GM21390 (cell line): ENCODE measurements at regions not wholly inside any gene's neighbourhood (a gene's known extent, or its start where the extent isn't known, plus 50 kb on each side); places are given as distances from the start of the nearest gene placed in this dataset.

Experiments
- ATAC-seq: cut with Tn5 transposase; IDR thresholded peaks from one replicate; pipeline ENCODE4 v1.9.1; 2021; ENCODE audit not compliant: unreplicated experiment

DNA sequence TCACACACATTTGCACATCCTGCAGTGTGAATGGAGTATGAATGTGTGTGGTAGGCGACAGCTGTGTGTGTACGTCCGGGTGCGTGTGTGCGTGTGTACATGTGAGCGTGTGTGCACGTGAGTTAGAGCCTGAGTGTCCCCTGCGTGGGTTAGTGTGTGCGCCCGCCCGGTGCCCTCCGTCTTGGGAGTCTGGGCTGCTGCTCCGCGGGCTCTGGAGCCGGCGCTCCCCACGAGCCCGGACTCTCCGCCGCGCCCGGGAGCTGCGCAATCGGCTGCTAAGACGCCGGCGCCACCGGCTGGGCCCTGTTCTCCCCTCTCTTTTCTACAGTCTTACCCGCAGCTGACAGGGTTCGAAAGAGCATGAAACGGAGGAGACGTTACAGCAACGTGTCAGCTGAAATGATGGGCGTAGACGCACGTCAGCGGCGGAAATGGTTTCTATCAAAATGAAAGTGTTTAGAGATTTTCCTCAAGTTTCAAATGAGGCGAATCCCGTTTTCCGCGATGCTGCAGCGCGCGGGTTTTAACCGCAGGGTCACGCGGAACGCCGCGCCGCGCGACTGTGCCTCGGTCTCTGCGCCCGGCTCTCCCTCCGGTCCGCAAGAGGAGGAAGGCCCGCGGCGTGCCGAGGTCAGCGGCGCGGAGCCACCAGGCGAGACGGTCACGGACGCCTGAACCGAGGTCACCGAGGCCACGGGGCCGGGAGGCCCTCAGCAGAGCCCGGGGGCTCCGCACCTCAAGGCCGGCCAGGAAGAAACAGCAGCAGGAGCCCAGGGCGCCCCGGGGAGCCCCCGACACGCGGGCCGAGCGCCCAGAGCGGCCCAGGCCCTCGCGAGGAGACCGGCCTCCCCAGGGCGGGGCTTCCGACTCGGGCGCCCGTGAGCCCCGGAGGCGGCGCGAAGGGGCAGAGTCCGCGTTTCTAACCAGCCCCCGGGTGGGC lies 95.3 kb upstream of the BHLHE23 start:
- peak; percentile 58 for ATAC-seq

DNA sequence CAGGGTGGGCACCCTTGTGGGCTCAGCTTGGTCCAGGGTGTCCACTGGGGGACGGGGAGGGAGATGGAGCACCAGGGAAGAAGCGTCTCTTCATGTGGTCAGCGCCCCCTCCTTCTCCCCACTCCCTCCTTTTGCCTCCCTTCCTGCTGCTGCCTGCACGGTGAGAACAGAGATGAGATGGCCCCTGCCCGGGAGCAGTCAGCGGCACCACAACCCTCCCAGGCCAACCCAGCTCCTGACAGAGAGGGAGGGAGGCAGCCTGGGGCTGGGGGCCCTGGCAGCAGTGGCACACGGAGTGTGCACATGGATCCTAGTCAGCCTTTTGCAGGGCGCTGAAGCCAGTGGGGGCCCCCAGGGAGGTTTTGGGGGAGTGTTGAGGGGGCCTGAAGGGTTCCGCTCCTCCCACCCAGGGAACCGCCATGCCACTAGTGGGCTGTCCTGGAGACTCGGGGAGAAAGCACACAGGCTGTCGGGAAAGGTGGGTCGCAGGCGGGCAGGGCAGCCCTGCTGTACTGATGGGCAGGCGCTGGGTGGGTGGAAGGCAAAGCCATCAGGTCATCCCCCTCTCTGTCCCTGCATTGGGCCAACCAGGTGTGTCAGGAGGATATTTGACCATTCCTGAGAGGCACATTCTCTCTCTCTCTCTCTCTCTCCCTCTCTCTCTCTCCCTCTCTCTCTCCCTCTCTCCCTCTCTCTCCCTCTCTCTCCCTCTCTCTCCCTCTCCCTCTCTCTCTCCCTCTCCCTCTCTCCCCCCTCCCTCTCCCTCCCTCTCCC lies 94.3 kb upstream of the BHLHE23 start:
- no peak for ATAC-seq

DNA sequence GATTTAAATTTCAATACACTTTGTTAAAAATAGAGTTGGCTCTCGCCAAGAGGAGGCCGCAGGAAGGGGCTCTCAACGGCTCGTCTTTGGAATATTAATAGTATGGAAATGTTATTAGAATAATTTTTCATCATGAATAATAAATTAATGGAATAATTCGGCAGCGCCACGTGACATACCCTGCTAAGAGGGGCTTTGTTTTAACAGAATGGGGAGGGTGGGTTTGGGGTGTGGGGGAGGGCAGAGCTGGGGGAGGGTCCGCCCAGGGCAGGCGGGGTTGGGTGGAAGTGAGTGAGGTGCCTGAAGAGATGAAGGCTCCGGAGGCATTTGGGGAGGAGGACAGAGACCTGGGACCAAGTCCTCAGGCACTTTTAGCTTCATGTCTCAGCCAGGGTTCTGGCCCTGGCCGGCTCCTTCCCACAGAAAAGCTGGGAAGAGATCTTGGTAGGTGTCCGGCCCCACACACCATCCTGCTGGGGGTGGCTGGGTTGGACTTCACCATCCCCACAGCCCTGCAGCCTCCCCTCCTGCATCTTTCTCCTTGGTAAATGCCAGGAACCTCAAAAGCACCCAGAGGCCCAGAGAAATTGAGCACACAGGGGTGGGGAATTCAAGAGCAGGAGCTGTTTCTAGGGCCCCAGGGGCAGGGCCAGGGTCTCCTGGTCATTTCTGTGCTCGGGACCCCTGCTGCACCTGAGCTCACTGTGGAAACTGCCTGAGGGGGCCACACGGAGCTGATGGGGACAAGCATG lies 93.6 kb upstream of the BHLHE23 start:
- ATAC-seq = no peak

DNA sequence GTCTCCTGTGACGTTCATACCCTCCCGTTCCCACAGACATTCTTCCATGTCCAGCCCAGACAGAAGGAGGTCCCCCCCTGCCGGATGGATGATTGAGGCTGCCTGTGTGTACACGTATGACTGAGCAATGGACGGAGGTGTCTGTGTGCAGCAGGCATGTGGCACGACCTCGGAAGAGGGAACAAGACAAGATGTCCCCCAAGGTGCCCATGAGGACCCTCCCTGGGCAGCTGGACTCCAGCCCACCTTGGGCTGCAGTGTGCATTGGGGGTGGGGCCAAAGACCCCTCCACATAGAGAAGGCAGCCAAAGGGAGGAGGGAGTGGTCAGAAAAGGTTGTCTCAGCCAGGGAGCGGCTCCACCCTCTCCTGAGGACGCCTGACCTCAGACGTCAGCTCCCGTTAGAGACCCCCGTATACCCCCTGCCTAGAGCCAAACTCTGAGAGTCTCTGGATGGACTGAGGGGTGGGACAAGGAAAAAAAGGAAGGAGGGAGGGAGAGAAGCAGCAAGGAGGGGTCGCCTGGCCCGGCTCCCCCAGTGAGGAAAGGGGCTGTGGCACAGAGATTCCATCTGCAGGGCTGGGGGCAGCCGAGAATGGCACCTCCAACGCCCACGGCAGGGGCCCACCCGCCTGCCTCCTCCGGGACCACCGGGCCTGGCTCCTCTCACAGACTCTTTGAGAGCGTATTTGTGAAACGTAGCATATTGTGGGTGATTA lies 92.9 kb upstream of the BHLHE23 start:
- ATAC-seq = no peak

DNA sequence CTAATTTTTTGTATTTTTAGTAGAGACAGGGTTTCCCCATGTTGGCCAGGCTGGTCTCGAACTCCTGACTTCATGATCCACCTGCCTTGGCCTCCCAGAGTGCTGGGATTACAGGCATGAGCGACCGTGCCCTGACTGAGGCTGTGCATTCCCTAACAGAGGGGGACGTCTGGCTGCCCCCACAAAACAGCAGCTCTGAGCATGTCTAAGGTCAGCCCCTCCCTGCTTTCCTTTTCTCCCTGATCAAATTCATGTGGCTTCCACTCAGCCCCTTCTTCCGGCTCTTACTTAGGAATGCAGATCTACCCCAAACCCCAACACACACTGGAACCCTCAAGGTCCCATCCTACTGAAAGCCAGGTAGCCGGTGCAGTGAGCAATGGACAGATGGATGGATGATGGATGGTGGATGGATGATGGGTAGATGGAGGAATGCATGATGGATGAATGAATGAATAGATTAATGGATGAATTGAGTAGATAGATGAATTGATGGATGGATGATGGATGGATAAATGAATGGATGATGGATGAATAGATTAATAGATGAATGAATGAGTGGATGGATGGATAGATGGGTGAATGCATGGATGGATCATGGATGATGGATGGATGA lies 91.5 kb upstream of the BHLHE23 start:
- no peak for ATAC-seq

DNA sequence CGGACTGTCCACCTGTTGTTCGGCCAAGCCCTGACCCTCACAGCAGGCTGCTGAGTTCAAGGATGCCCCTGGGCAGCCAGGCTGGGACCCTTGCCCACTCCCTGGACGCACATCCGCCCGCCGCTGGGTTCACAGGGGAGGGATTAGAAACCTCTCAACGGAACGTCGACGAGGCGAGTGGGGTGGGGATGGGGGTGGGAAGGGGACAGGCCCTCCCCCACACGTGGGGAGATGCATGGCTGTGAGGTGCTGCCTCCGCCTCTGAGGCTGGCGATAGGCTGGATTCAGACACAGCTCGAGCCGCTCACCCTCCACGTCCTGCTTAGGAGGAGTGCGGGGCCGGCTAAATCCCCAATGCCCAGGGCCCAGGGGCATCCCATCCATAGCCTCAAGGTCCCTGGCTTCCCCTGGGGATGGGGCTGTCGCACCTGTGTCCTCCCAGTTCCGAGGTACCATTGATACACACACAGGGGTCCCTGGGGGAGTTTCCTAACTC lies 90.6 kb upstream of the BHLHE23 start:
- no peak for ATAC-seq

DNA sequence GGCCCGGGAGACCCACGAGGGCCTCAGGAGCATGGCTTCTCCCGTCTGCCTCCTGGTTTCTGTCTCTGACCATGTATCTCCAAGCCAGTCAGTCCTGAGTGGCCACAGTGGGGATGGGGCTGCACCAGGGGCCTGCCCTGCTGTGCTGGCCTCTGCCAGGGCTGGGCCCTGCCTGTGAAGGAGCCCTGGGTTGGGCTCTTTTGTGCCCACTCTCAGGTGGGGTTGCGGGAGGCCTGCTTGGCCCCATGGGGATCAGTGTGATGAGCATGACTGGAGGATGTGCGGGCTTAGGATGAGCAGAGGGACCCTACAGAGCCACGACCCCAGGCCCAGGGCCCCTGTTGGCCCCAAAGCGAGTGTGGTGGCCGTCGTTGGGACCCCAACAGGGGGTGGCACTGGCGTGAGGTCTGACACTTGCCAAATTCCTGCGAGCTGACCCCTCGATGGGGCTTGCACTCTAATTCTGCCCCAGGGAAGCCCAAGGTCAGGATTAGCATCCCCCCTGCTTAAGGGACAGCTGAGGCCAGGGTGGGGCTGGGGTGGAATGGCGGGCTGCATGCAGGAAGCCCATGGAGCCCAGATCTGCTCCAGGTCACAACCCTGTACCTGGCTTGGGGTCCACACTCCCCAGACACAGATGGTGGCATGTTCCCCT lies 90.0 kb upstream of the BHLHE23 start:
- no peak for ATAC-seq

DNA sequence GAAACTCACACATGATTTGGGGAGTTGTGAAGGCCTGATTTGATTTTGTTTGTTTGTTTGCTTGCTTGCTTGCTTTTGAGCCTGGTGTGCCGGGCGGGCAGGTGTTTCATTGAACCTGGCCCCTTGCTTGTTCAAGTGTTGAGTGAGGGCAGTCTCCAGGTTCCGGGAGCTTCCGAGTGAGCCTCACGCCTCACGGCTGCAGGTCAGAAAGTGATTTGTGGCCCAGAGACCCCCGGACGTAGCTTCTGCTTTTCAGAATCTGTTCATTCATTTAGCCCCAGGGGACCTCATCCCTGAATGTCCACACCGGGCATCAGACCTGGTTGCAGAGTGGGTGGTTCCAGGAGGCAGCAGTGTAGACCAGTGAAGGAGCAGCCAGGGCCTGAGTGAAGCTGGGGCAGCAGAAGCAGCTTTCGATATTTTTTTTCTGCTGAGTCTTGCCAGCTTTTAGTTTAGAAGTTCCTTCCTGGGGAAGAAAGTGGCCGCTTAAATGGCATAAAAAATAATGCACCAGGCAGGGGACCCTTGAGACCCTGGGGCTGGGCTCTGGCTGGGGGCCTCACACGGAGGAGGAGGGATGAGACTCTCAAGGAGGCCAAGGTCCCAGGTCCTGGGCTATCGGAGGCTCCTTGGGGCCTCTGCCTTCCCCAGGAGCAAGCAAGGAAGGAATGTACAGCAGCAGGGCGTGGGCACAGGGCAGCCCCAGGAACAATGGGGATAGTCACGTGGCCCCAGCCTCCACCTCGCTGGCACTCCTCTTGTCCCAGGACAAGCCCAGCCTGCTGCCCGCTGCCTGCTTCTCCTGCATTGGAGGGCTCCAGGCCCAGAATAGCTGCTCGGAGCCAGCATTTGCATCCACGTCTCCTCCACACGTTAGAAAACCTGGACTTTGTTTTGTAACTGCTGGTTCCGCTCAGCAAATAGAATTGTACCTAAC lies 89.2 kb upstream of the BHLHE23 start:
- ATAC-seq = no peak

DNA sequence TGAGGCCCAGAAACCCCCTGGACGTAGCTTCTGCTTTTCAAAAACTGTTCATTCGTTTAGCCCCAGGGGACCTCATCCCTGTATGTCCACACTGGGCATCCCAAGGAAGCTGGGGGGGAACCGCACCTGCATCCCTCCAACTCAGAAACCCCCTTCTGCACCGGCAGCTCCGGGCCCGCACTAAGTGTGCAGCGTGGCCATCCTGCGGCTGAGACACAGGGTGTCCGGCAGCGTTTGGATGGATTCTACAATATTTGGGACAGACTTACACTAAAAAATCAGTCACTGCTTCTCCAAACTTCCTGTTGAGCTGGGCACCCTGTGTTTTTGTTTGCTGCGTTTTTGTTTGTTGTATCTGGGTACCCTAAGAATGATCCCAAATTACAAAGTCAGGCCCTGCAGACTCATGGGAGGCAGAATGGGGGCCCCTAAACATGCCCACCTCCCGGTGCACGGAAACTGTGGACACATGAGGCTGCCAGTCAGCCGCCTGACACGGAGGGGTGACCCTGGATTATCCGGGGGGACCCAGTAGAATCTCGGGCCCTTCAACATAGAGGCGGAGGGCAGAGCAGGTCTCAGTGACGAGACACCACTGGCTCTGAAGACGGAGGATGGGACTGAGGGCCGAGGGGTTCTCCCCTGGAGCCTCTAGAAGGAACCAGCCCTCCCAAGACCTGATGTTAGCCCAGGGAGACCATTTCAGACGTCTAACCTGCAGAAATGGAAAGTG lies 88.2 kb upstream of the BHLHE23 start:
- no peak for ATAC-seq

DNA sequence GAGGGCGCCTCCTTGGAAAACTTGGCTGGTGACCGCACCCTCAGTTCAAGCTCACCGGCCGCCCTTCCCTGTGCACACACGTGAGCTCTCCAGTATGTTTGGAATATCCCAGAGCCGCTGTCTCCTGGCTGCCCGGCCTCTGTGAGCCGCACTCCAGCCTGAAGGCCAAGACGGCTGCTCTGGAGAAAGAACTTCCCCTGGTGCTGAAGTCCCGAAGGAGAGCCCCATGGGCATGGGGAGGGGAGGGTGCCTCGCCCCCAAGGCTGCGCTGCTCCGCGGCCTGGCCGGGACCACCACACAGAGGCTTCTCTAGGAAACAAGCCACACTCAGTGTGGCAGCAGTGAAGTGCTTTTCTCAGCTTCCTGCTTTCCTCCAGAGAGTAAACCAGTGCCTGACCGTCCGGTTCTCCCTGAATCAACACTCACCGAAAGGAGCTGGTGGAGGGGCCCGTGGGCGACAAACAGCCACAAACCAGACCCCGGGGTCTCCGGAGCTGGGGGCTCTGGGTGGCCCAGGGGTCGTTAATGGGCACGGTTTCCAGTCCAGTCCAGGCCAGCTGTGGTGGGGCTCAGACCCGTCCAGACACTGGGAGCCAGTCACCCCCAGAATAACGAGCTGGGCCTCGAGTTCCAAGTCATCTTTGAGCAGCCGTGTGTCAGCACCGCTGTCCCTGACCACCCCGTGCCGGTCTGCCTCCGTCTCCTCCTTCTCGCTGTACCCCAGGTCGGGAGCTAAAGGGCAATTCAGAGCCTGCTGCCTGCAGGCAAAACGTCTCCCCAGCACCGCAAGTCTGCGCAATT lies 87.4 kb upstream of the BHLHE23 start:
- no peak for ATAC-seq

DNA sequence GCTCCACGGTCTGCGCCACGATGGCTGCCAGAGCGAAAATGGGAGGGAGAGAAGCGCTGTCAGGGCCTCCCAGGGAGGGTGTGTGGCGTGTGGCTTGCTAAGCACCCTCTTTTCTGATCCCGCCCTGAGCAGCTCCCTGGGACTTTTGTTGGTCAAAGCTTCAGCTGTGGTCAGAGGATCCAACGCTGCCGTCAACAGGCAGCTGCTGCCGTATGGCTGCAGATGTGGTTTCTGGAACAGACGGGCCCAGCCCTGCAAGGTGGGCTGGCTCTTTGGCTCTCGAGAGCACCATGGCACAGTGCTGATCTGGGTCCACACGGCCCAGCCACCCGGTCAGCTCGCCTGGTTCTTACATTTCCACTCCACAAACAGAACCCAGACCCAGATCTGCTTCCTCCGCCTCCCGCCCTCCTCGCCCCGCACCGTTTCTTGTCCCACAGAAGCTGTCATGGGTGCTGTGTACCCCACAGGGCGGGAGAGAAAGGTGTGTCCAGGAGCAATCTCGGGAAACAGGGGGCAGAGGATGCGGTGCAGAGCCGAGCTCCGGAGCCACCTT lies 86.0 kb upstream of the BHLHE23 start:
- ATAC-seq = no peak

DNA sequence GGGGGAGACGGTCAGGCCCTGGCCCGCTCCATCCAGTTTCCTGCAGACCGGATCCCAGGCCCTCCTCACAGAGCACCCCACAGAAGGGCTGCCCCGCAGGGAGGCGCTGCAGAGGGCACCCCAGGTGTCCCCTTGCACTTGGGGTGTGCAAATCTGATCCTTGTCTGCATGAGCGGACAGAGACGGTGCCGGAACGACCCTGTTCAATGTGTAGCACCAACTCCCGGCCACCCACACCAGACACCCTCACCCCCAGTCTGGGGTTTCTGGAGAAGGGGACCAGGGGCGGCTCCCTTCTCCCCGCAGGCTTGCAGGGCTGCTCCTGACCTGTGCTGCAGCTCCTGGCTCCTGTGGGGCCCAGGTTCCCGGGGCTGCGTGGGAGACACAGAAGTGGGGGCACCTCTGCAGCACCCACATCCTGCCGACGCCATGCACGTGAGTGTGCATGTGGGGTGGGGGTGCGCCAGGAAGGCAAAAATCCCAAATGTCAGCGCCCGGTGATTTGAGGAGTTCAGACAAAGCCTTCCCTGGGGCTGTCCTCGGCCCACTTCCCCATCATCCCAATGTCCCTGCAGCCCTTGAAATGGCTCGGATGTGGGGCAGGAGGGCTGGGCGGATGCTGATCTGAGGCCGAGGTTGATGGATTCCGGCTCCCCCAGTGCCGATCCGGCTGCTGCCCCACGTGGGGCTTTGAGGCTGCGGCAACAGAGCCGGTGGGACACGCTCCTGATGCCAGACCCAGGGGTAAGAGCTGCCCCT lies 85.3 kb upstream of the BHLHE23 start:
- ATAC-seq = no peak

DNA sequence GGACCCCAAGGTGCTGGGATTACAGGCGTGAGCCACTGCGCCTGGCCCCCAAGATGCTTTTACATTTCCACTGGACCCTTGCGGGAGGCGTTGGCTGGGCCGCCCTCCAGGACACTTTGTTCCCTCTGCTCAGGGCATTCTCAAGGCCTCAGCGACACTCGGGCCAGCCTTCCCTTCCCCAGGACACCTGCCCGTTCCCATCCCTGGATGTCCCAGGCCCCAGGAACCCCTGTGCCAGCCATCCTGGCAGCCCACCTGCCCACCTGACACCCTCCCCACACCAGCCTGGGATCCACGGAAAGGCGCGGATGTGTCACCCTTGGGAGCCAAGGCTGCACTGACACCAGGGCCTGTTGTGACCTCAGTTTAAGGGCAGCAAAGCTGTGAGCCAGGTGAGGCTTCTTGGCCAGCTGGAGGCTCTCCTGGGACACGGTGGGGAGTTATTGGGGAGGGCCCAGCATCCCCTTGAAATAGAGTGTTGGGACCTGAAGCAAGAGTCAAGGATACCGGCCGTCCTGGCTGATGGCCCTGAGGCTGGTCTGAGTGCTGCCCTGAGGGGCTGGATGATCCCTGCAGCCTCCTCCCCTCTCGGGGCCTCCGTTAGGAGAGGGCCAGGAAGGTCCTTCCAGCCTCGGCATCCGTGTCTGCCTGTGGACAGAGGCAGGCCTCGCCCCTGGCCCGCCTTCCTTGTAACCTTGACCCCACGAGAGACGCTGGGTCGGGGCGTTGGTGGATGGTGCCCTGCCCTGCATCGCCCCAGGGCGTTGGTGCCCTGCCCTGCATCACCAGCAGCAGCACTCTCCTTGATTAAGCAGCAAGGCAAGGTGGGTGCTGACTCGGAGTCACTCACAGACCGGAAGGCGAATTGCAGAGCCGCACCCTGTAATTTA lies 84.2 kb upstream of the BHLHE23 start:
- ATAC-seq = no peak

DNA sequence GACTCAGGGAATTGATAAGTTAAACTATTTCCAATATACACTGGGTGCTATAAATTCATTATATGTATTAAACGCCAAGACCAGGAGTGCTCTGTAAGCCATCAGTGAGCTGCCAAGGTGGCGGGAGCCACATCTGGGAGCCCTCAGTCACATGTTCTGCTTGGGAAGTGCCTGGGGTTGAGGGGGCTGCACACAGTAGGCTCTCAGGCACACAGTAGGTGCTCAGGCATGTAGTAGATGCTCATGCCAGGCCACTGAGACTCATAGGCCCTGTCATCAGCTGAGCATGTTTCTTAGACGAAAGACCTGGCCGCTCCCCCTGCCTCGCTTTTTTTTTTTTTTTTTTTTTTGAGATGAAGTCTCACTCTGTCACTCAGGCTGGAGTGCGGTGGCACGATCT lies 83.3 kb upstream of the BHLHE23 start:
- ATAC-seq = no peak
